A549 (cell line): ENCODE measurements at regions not wholly inside any gene's neighbourhood (a gene's known extent, or its start where the extent isn't known, plus 50 kb on each side); places are given as distances from the start of the nearest gene placed in this dataset.

ENCODE experiments used
- ATAC-seq, 2 experiments: fragments of 200-7000 bp in 1 of 2; fragments of >200 bp in 1 of 2; cut with Nextera tagmentation in 1 of 2; cut with Tn5 transposase in 1 of 2; 3 replicates each; pipeline versions ENCODE4 v1.8.0 to v1.9.1; 2018 to 2020; ENCODE audit warnings: mild to moderate bottlenecking in 1 of 2, moderate library complexity in 1 of 2
- CTCF ChIA-PET: fragments of 300-600 bp; sonication (Branson Sonifier 250); formaldehyde crosslinking; extraction: SDS; loops from one replicate; lab custom pipeline; 2021; ENCODE audit warnings: antibody characterized with exemption, inconsistent platforms; lab: Yijun Ruan, JAX
- POLR2A ChIA-PET: fragments of 350-600 bp; formaldehyde crosslinking; extraction: SDS; loops from one replicate; lab custom pipeline; 2021; ENCODE audit warnings: antibody characterized with exemption, inconsistent platforms; lab: Yijun Ruan, JAX
- DNase-seq, 2 experiments: peaks; one replicate each; pipeline versions ENCODE4 v3.0.0 to v3.0.0-alpha.2; 2011 to 2016; ENCODE audit warnings: low read depth in 1 of 2, low spot score in 1 of 2
- FAIRE-seq: peaks from 2 replicates; lab custom pipeline; 2011; peaks lifted over from hg19 to GRCh38; lab: Jason Lieb, UNC
- H3K27ac ChIP-seq, 2 experiments: fragments of >200 bp; sonication (Bioruptor Twin); formaldehyde crosslinking; 3 replicates each; pipeline ENCODE4 v1.5.1; 2016 to 2017
- H3K4me1 ChIP-seq: fragments of >200 bp; sonication (Bioruptor Twin); formaldehyde crosslinking; 3 replicates; pipeline ENCODE4 v1.6.1; 2016
- H3K4me2 ChIP-seq: fragments of >200 bp; sonication (Bioruptor Twin); formaldehyde crosslinking; 3 replicates; pipeline ENCODE4 v1.6.1; 2016
- H3K4me3 ChIP-seq: fragments of >200 bp; sonication (Bioruptor Twin); formaldehyde crosslinking; 3 replicates; pipeline ENCODE4 v1.5.1; 2016
- H3K9me3 ChIP-seq: fragments of >200 bp; sonication (Bioruptor Twin); formaldehyde crosslinking; 3 replicates; pipeline ENCODE4 v1.6.1; 2016
- BHLHE40 ChIP-seq: IDR thresholded peaks from 2 replicates; pipeline ENCODE4 v1.6.1; 2012; ENCODE audit warnings: low read depth, low read length, inconsistent platforms
- CBX2 ChIP-seq: fragments of 200-600 bp; sonication (generic); IDR thresholded peaks from 2 replicates; pipeline ENCODE4 v1.6.1; 2016; ENCODE audit warnings: low read depth, mild to moderate bottlenecking, borderline replicate concordance
- CEBPB ChIP-seq, 2 experiments: fragments of >200 bp in 1 of 2; sonication (Bioruptor Twin) in 1 of 2; formaldehyde crosslinking in 1 of 2; IDR thresholded peaks; 2 replicates each; pipeline ENCODE4 v1.6.1; 2012 to 2016
- CHD4 ChIP-seq: fragments of 200-600 bp; sonication (generic); IDR thresholded peaks from 2 replicates; pipeline ENCODE4 v1.6.1; 2016; ENCODE audit warnings: antibody characterized with exemption, mild to moderate bottlenecking, borderline replicate concordance
- EHF ChIP-seq: fragments of 250-450 bp; sonication (Bioruptor Pico); IDR thresholded peaks from 2 replicates; pipeline ENCODE4 v1.5.0; 2020; ENCODE audit warnings: mild to moderate bottlenecking
- FOSB ChIP-seq: fragments of 250-450 bp; sonication (Bioruptor Pico); IDR thresholded peaks from 2 replicates; pipeline ENCODE4 v1.5.0; 2020; ENCODE audit warnings: mild to moderate bottlenecking, moderate library complexity
- FOSL2 ChIP-seq, 2 experiments: fragments of 450-650 bp in 1 of 2; fragments of >200 bp in 1 of 2; sonication (Bioruptor Twin) in 1 of 2; formaldehyde crosslinking; IDR thresholded peaks; 2 replicates each; pipeline versions ENCODE4 v1.5.0 to v1.6.1; 2016 to 2020; ENCODE audit warnings: mild to moderate bottlenecking in 1 of 2, moderate library complexity in 1 of 2
- GATA3 ChIP-seq: IDR thresholded peaks from 2 replicates; pipeline ENCODE4 v1.6.1; 2012; ENCODE audit warnings: borderline replicate concordance
- HEYL ChIP-seq: fragments of 250-450 bp; sonication (Bioruptor Pico); IDR thresholded peaks from 2 replicates; pipeline ENCODE4 v1.8.0; 2021; ENCODE audit warnings: mild to moderate bottlenecking, moderate library complexity
- HOXA7 ChIP-seq: fragments of 250-450 bp; sonication (Bioruptor Pico); IDR thresholded peaks from 2 replicates; pipeline ENCODE4 v1.5.0; 2020; ENCODE audit warnings: mild to moderate bottlenecking, moderate library complexity
- JUNB ChIP-seq: fragments of >200 bp; sonication (Bioruptor Twin); formaldehyde crosslinking; IDR thresholded peaks from 2 replicates; pipeline ENCODE4 v1.6.1; 2016
- KDM5A ChIP-seq: fragments of 200-600 bp; sonication (generic); IDR thresholded peaks from 2 replicates; pipeline ENCODE4 v1.6.1; 2016; ENCODE audit warnings: antibody characterized with exemption, mild to moderate bottlenecking
- MAFK ChIP-seq: fragments of 450-650 bp; IDR thresholded peaks from 2 replicates; pipeline ENCODE4 v1.6.1; 2014; ENCODE audit not compliant: partially characterized antibody
- MAZ ChIP-seq: fragments of 150-350 bp; IDR thresholded peaks from 2 replicates; pipeline ENCODE4 v1.6.1; 2014; ENCODE audit warnings: antibody characterized with exemption, low read depth, low read length, borderline replicate concordance
- MYC ChIP-seq: IDR thresholded peaks from 2 replicates; pipeline ENCODE4 v1.6.1; 2012; ENCODE audit warnings: mild to moderate bottlenecking, inconsistent platforms, low read length, improper control_type of control experiment, borderline replicate concordance
- NPAS2 ChIP-seq: fragments of 250-450 bp; sonication (Bioruptor Pico); IDR thresholded peaks from 2 replicates; pipeline ENCODE4 v1.8.0; 2022; ENCODE audit warnings: mild to moderate bottlenecking, moderate library complexity, borderline replicate concordance
- PHF8 ChIP-seq: fragments of 200-600 bp; sonication (generic); IDR thresholded peaks from 2 replicates; pipeline ENCODE4 v1.6.1; 2016; ENCODE audit warnings: low read depth, mild to moderate bottlenecking, antibody characterized with exemption, moderate library complexity, borderline replicate concordance
- POLR2A ChIP-seq: IDR thresholded peaks from 2 replicates; pipeline ENCODE4 v1.6.1; 2012; ENCODE audit warnings: mild to moderate bottlenecking, low read length
- RARB ChIP-seq: fragments of 250-450 bp; sonication (Bioruptor Pico); IDR thresholded peaks from 2 replicates; pipeline ENCODE4 v1.8.0; 2021; ENCODE audit warnings: mild to moderate bottlenecking, moderate library complexity
- RCOR1 ChIP-seq: fragments of 150-350 bp; IDR thresholded peaks from 2 replicates; pipeline ENCODE4 v1.6.1; 2014; ENCODE audit warnings: antibody characterized with exemption, low read length, low read depth
- RNF2 ChIP-seq: fragments of 200-600 bp; sonication (generic); IDR thresholded peaks from 2 replicates; pipeline ENCODE4 v1.6.1; 2016; ENCODE audit warnings: low read depth, mild to moderate bottlenecking, antibody characterized with exemption, moderate library complexity, borderline replicate concordance
- SREBF2 ChIP-seq: fragments of 450-650 bp; IDR thresholded peaks from 2 replicates; pipeline ENCODE4 v1.6.1; 2014; ENCODE audit warnings: mild to moderate bottlenecking, moderate library complexity
- TP53 ChIP-seq: fragments of 250-450 bp; sonication (Bioruptor Pico); IDR thresholded peaks from 2 replicates; pipeline ENCODE4 v1.5.0; 2021; ENCODE audit warnings: mild to moderate bottlenecking, moderate library complexity
- ZC3H11A ChIP-seq: fragments of 450-650 bp; IDR thresholded peaks from 2 replicates; pipeline ENCODE4 v1.6.1; 2014; ENCODE audit warnings: antibody characterized with exemption, mild to moderate bottlenecking
- ZFP36 ChIP-seq: fragments of 450-650 bp; IDR thresholded peaks from 2 replicates; pipeline ENCODE4 v1.6.1; 2014; ENCODE audit warnings: borderline replicate concordance; ENCODE audit not compliant: partially characterized antibody
- ZNF302 ChIP-seq: fragments of 250-450 bp; sonication (Bioruptor Pico); IDR thresholded peaks from 2 replicates; pipeline ENCODE4 v1.9.0; 2021; ENCODE audit warnings: inconsistent platforms, mild to moderate bottlenecking, moderate library complexity
- ZSCAN20 ChIP-seq: fragments of 250-450 bp; sonication (Bioruptor Pico); IDR thresholded peaks from 2 replicates; pipeline ENCODE4 v1.8.0; 2022; ENCODE audit warnings: mild to moderate bottlenecking, moderate library complexity
- WGBS: methylation state at CpG from one replicate; pipeline ENCODE4 v1.1.6; 2017; ENCODE audit errors: missing lambda C conversion rate; 5-methylcytosine and 5-hydroxymethylcytosine counted together
- TF ChIP-seq, protein P1 (sequence below): IDR thresholded peaks from 2 replicates; pipeline ENCODE4 v1.6.1; 2012
- TF ChIP-seq, protein P2 (sequence below): fragments of 150-350 bp; IDR thresholded peaks from 2 replicates; pipeline ENCODE4 v1.6.1; 2014; ENCODE audit warnings: low read depth, mild to moderate bottlenecking, low read length
- TF ChIP-seq, protein P3 (sequence below): fragments of >200 bp; sonication (Bioruptor Twin); formaldehyde crosslinking; IDR thresholded peaks from 3 replicates; pipeline ENCODE4 v1.5.1; 2016
- TF ChIP-seq, protein P4 (sequence below): fragments of >200 bp; sonication (Bioruptor Twin); formaldehyde crosslinking; IDR thresholded peaks from 3 replicates; pipeline ENCODE4 v1.6.1; 2016
- TF ChIP-seq, protein P5 (sequence below): fragments of 250-450 bp; sonication (Bioruptor Pico); IDR thresholded peaks from 2 replicates; pipeline ENCODE4 v1.5.0; 2021; ENCODE audit warnings: mild to moderate bottlenecking, moderate library complexity, borderline replicate concordance

DNA sequence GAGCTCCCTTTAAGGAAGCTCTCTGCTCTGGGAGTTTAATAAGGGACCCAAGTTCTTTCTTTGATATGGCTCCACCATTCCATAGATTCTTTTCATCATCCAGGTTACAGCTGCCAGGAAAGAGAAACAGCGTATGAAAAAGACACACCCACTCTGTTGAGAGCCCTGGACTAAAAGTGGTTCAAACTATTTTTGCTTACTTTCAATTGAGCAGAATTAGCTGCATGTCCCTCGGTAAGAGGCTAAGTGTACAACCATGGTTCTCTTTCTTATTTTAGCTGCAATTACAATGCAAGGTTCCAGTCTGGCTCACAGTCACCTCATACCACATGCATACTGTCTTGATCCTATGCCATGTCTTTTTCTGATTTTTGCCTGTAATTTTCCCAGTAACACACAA, 1288.3 kb downstream of the NSUN3 start:
- TF ChIP-seq HEYL (CRISPR knock-in tag) (no peak), MAFK (no peak), FOSB (no peak), RCOR1 (no peak), CEBPB (IDR thresholded peaks at IDR 0.05) (no peak), FOSL2 (IDR thresholded peaks at IDR 0.05) (no peak), FOSL2 (CRISPR knock-in tag; IDR thresholded peaks at IDR 0.05) (no peak), ZC3H11A (no peak), ZNF302 (CRISPR knock-in tag) (no peak), JUNB (no peak), CBX2 (no peak), CHD4 (no peak), TP53 (CRISPR knock-in tag) (no peak), GATA3 (no peak), SREBF2 (no peak), EHF (CRISPR knock-in tag) (no peak), ZFP36 (no peak)
- TF ChIP-seq, protein P1, sequence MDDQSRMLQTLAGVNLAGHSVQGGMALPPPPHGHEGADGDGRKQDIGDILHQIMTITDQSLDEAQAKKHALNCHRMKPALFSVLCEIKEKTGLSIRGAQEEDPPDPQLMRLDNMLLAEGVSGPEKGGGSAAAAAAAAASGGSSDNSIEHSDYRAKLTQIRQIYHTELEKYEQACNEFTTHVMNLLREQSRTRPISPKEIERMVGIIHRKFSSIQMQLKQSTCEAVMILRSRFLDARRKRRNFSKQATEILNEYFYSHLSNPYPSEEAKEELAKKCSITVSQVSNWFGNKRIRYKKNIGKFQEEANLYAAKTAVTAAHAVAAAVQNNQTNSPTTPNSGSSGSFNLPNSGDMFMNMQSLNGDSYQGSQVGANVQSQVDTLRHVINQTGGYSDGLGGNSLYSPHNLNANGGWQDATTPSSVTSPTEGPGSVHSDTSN, result no peak
- TF ChIP-seq, protein P2, sequence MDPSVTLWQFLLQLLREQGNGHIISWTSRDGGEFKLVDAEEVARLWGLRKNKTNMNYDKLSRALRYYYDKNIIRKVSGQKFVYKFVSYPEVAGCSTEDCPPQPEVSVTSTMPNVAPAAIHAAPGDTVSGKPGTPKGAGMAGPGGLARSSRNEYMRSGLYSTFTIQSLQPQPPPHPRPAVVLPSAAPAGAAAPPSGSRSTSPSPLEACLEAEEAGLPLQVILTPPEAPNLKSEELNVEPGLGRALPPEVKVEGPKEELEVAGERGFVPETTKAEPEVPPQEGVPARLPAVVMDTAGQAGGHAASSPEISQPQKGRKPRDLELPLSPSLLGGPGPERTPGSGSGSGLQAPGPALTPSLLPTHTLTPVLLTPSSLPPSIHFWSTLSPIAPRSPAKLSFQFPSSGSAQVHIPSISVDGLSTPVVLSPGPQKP, result no peak
- TF ChIP-seq, protein P3, sequence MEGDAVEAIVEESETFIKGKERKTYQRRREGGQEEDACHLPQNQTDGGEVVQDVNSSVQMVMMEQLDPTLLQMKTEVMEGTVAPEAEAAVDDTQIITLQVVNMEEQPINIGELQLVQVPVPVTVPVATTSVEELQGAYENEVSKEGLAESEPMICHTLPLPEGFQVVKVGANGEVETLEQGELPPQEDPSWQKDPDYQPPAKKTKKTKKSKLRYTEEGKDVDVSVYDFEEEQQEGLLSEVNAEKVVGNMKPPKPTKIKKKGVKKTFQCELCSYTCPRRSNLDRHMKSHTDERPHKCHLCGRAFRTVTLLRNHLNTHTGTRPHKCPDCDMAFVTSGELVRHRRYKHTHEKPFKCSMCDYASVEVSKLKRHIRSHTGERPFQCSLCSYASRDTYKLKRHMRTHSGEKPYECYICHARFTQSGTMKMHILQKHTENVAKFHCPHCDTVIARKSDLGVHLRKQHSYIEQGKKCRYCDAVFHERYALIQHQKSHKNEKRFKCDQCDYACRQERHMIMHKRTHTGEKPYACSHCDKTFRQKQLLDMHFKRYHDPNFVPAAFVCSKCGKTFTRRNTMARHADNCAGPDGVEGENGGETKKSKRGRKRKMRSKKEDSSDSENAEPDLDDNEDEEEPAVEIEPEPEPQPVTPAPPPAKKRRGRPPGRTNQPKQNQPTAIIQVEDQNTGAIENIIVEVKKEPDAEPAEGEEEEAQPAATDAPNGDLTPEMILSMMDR, result no peak
- TF ChIP-seq, all 56 proteins: peak for 0
- H3K4me3 ChIP-seq, result no peak overlapping the region
- no peak overlapping the region for H3K27ac ChIP-seq
- no peaks in the 10 kb centered on the region for H3K4me1 ChIP-seq
- no peak overlapping the region for H3K4me2 ChIP-seq
- WGBS, result 58% methylated on average over 2 of the region's 2 CpGs
- ChIA-PET CTCF (interaction anchor here (0.7 kb wide), 1 partner anchor 28 kb away, joined by 4 read pairs; no protein-coding TSS in a partner anchor), POLR2A (no interaction called here)
- DNase-seq (no peak), FAIRE-seq (no peak), ATAC-seq (no peak)
- H3K9me3 ChIP-seq, result no peaks in the 10 kb centered on the region

DNA sequence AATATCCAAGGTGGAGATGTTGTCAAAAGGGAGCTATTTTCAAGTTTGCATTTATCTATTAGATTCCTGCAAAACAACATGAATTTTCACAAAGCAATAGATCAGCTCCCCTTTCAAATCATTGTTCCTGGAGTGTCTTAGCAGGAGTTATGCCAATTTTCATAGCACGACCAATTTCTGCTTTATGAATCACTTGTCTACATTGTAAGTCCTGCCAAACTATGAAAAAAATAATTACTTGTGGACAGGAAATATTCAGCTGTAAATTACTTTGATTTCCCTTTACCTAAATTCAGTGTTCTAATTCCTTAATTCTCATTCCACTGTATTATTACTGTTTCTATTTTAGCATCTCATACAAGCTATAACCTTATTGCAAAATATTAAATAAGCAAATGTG, 1289.6 kb downstream of the NSUN3 start:
- H3K27ac ChIP-seq, result no peak overlapping the region
- TF ChIP-seq MAFK (no peak), BHLHE40 (no peak), HOXA7 (CRISPR knock-in tag) (no peak), KDM5A (no peak), RNF2 (no peak), CEBPB (IDR thresholded peaks at IDR 0.05) (no peak), ZNF302 (CRISPR knock-in tag) (no peak), ZSCAN20 (CRISPR knock-in tag) (no peak), NPAS2 (CRISPR knock-in tag) (no peak), PHF8 (no peak), MYC (no peak), RARB (no peak), POLR2A (no peak), MAZ (no peak)
- TF ChIP-seq, protein P4, sequence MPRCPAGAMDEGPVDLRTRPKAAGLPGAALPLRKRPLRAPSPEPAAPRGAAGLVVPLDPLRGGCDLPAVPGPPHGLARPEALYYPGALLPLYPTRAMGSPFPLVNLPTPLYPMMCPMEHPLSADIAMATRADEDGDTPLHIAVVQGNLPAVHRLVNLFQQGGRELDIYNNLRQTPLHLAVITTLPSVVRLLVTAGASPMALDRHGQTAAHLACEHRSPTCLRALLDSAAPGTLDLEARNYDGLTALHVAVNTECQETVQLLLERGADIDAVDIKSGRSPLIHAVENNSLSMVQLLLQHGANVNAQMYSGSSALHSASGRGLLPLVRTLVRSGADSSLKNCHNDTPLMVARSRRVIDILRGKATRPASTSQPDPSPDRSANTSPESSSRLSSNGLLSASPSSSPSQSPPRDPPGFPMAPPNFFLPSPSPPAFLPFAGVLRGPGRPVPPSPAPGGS, result no peak
- TF ChIP-seq, protein P5, sequence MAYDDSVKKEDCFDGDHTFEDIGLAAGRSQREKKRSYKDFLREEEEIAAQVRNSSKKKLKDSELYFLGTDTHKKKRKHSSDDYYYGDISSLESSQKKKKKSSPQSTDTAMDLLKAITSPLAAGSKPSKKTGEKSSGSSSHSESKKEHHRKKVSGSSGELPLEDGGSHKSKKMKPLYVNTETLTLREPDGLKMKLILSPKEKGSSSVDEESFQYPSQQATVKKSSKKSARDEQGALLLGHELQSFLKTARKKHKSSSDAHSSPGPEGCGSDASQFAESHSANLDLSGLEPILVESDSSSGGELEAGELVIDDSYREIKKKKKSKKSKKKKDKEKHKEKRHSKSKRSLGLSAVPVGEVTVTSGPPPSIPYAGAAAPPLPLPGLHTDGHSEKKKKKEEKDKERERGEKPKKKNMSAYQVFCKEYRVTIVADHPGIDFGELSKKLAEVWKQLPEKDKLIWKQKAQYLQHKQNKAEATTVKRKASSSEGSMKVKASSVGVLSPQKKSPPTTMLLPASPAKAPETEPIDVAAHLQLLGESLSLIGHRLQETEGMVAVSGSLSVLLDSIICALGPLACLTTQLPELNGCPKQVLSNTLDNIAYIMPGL (CRISPR knock-in tag), result no peak
- TF ChIP-seq, protein P2, result no peak
- ATAC-seq, result no peak
- no peak for DNase-seq
- H3K4me1 ChIP-seq, result no peaks in the 10 kb centered on the region
- no peak overlapping the region for H3K4me2 ChIP-seq
- no peaks in the 10 kb centered on the region for H3K9me3 ChIP-seq
- H3K4me3 ChIP-seq, result no peak overlapping the region
- no peak for FAIRE-seq
- WGBS, result 21% methylated on average over 1 of the region's 1 CpG
- POLR2A ChIA-PET, result no interaction called here
- CTCF ChIA-PET, result no interaction called here
